HG02610 (cell line): ENCODE measurements at regions not wholly inside any gene's neighbourhood (a gene's known extent, or its start where the extent isn't known, plus 50 kb on each side); places are given as distances from the start of the nearest gene placed in this dataset.

Experiments used
- ATAC-seq: cut with Tn5 transposase; IDR thresholded peaks from one replicate; pipeline ENCODE4 v1.9.1; 2021; ENCODE audit warnings: mild to moderate bottlenecking, moderate library complexity; ENCODE audit not compliant: unreplicated experiment

- no peak for ATAC-seq
These were observed 1238.5 kb downstream of the SLC16A7 start for GRCh38 chr12:60834372-60834771.

GRCh38 chr12:60834806-60835205, 1239.0 kb downstream of the SLC16A7 start:
- ATAC-seq: no peak

- ATAC-seq: no peak
These were observed 1240.8 kb downstream of the SLC16A7 start for GRCh38 chr12:60836651-60837050.

- ATAC-seq: no peak
These were observed 1246.4 kb downstream of the SLC16A7 start for GRCh38 chr12:60842181-60842580.

- no peak for ATAC-seq
These were observed 1248.3 kb downstream of the SLC16A7 start for GRCh38 chr12:60844101-60844500.

- no peak for ATAC-seq
These were observed 1249.0 kb downstream of the SLC16A7 start for GRCh38 chr12:60844875-60845274.

GRCh38 chr12:60845696-60846095, 1249.9 kb downstream of the SLC16A7 start:
- no peak for ATAC-seq

- no peak for ATAC-seq
These were observed 1251.5 kb downstream of the SLC16A7 start for GRCh38 chr12:60847281-60847680.

- no peak for ATAC-seq
These were observed 1253.9 kb downstream of the SLC16A7 start for GRCh38 chr12:60849723-60850122.

GRCh38 chr12:60853407-60853806, 1257.6 kb downstream of the SLC16A7 start:
- no peak for ATAC-seq

- ATAC-seq: no peak
These were observed 1267.6 kb downstream of the SLC16A7 start for GRCh38 chr12:60863421-60863820.

- no peak for ATAC-seq
These were observed 1276.4 kb downstream of the SLC16A7 start for GRCh38 chr12:60872219-60872618.

- no peak for ATAC-seq
These were observed 1277.3 kb downstream of the SLC16A7 start for GRCh38 chr12:60872850-60873713.

GRCh38 chr12:60874091-60874490, 1278.3 kb downstream of the SLC16A7 start:
- no peak for ATAC-seq

GRCh38 chr12:60920841-60921495, 1325.1 kb downstream of the SLC16A7 start:
- ATAC-seq: no peak

- ATAC-seq: no peak
These were observed 1325.7 kb downstream of the SLC16A7 start for GRCh38 chr12:60921541-60921940.

GRCh38 chr12:60926256-60926655, 1330.4 kb downstream of the SLC16A7 start:
- ATAC-seq: no peak

GRCh38 chr12:60930151-60930550, 1330.1 kb upstream of the USP15 start:
- no peak for ATAC-seq

- ATAC-seq: no peak
These were observed 1324.0 kb upstream of the USP15 start for GRCh38 chr12:60935981-60936761.

- ATAC-seq: no peak
These were observed 1312.7 kb upstream of the USP15 start for GRCh38 chr12:60947533-60947932.

- ATAC-seq: no peak
These were observed 1293.1 kb upstream of the USP15 start for GRCh38 chr12:60967128-60967527.
